HG03439 (cell line): ENCODE measurements at regions not wholly inside any gene's neighbourhood (a gene's known extent, or its start where the extent isn't known, plus 50 kb on each side); places are given as distances from the start of the nearest gene placed in this dataset.
"Not testable (repeated sequence)": the region's sequence is repeated elsewhere in the genome, so short reads cannot be mapped to it uniquely, and the experiment has no call there.

Experiments used
- ATAC-seq: cut with Tn5 transposase; IDR thresholded peaks from one replicate; pipeline ENCODE4 v1.9.1; 2021; ENCODE audit warnings: mild to moderate bottlenecking, moderate library complexity; ENCODE audit not compliant: unreplicated experiment

GRCh38 chr16:51237861-51238378 is 86.8 kb upstream of the SALL1 start:
- no peak for ATAC-seq

- ATAC-seq: no peak
These were observed 86.1 kb upstream of the SALL1 start for GRCh38 chr16:51237207-51237606.

- no peak for ATAC-seq
These were observed 85.5 kb upstream of the SALL1 start for GRCh38 chr16:51236583-51236982.

DNA sequence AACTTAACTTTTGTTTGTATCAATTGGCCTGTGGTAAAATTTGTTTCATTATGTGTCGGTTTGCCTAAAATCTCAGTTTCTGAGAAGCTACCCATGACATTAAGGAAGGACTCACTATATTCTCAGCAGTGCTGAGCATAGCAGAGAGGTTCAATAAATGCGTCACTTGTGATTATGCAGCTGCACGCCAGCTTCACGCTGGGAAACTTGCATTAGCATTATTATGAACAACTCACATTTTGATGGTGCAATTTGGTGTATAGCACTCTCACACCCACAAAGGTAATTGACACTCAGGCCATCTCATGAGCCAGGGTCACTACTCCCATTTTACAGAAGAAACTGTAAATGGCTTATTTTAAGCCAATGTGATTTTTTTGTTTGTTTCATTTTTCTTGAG is 80.6 kb upstream of the SALL1 start:
- ATAC-seq: no peak

DNA sequence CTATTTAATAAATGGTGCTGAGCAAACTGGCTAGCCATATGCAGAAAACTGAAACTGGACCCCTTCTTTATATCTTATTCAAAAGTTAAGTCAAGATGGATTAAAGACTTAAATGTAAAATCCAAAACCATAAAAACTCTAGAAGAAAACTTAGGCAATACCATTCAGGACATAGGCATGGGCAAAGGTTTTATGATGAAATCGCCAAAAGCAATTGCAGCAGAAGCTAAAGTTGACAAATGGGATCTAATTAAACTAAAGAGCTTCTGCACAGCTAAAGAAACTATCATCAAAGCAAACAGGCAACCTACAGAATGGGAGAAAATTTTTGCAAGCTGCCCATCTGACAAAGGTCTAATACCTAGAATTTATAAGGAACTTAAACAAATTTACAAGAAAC is 79.0 kb upstream of the SALL1 start:
- not testable (repeated sequence) for ATAC-seq

- ATAC-seq: no peak
These were observed 77.1 kb upstream of the SALL1 start for GRCh38 chr16:51228097-51228659.

DNA sequence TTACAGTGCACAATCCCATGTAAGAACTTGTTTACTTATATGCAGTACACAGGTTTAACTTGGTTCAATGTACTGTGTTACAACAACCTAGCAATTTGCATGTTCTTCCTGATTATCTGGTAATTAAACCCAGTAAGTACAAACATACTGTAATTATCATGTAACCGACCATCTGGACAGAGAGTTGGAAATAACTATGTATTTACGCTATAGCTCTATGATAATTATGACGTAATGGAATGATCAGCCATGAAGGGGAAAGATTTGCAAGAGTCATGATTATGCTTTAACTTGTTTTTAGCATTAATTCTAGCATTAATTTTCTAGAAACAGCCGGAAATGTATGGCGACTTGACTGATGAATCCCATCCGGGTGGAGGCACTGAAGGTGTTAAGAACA is 74.8 kb upstream of the SALL1 start:
- no peak for ATAC-seq

- no peak for ATAC-seq
These were observed 73.2 kb upstream of the SALL1 start for GRCh38 chr16:51224317-51224716.

- ATAC-seq: no peak
These were observed 70.9 kb upstream of the SALL1 start for GRCh38 chr16:51222016-51222415.

DNA sequence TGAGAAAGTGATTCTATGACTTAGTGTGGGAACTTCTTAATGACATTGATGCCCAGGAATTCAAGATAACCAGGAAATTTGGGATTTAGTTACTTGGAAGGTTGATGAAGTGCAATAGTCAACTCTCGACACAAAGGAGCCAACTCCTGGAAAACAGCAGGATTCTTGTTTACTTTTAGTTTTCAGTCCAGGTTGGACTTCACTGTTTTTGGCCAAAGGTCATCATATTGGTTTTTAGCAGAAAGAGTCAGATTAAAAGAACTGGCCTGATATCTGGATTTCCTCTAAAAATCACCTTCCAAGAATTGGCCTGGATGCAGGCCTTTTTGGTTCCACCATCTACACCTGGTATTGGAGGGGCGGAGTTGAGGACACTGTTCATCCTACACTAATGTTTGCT is 60.1 kb upstream of the SALL1 start:
- ATAC-seq: no peak

DNA sequence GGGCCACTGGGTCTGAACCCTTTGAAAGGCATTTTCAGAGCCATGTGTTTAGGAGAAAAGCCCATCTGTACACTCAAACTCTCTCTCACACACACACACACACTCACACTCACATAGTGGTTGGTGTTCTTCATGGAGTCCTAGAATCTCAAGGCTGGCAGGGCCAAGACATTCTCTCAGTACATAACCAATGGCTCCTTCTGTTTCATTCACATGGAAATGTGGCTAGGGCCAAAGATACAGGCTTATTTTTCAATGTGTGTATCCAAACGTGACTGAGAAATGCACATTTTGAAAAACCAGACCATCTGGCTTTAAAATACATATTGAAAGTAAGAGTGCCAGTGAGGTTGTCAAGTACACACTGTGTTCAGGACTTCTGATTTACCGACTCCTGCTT is 59.0 kb upstream of the SALL1 start:
- ATAC-seq: no peak

DNA sequence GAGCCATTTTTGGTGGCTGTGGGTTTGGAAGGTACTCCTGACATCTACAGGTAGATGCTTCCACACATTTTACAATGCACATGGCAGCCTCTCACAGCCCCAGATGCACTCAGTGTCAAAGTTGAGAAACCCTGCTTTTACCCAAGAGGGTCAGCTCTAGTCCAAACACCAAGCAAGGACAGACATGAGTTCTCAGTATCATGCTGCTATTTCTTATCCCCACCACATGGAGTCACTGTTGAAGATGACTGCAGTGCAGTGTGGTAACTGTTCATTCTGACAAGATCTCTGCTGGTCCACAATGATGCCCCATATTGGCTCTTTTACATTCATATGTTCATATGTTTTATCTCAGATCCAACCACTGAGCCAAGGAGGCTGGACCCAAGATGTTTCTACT is 50.5 kb upstream of the SALL1 start:
- ATAC-seq: no peak
